NCI-H128 (cell line): ENCODE measurements at regions not wholly inside any gene's neighbourhood (a gene's known extent, or its start where the extent isn't known, plus 50 kb on each side); places are given as distances from the start of the nearest gene placed in this dataset.

Source experiments
- DNase-seq: peaks from one replicate; lab custom pipeline; 2025; ENCODE audit not compliant: unreplicated experiment; lab: John Stamatoyannopoulos, UW

- DNase-seq = no peak
Measured at GRCh38 chr5:18027241-18027867, 393.1 kb downstream of the TAF11L14 start.

GRCh38 chr5:18028036-18028435, 393.8 kb downstream of the TAF11L14 start:
- no peak for DNase-seq

GRCh38 chr5:18032744-18033143, 398.5 kb downstream of the TAF11L14 start:
- DNase-seq = no peak

- no peak for DNase-seq
Measured at GRCh38 chr5:18036531-18036930, 402.3 kb downstream of the TAF11L14 start.

- DNase-seq = no peak
Measured at GRCh38 chr5:18037718-18038117, 403.5 kb downstream of the TAF11L14 start.

GRCh38 chr5:18043344-18043743, 409.1 kb downstream of the TAF11L14 start:
- DNase-seq = no peak

- no peak for DNase-seq
Measured at GRCh38 chr5:18048449-18048848, 414.2 kb downstream of the TAF11L14 start.

GRCh38 chr5:18050345-18050744, 416.1 kb downstream of the TAF11L14 start:
- no peak for DNase-seq

GRCh38 chr5:18050776-18051175, 416.5 kb downstream of the TAF11L14 start:
- no peak for DNase-seq

GRCh38 chr5:18051953-18052352, 417.7 kb downstream of the TAF11L14 start:
- DNase-seq = no peak

- no peak for DNase-seq
Measured at GRCh38 chr5:18052569-18052968, 418.3 kb downstream of the TAF11L14 start.

GRCh38 chr5:18057725-18058124, 423.5 kb downstream of the TAF11L14 start:
- DNase-seq = no peak

- DNase-seq = no peak
Measured at GRCh38 chr5:18067615-18068014, 433.4 kb downstream of the TAF11L14 start.

GRCh38 chr5:18068826-18069225, 434.6 kb downstream of the TAF11L14 start:
- DNase-seq = no peak

GRCh38 chr5:18069790-18070189, 435.5 kb downstream of the TAF11L14 start:
- no peak for DNase-seq

- no peak for DNase-seq
Measured at GRCh38 chr5:18072600-18072999, 438.3 kb downstream of the TAF11L14 start.

- DNase-seq = no peak
Measured at GRCh38 chr5:18074961-18075360, 440.7 kb downstream of the TAF11L14 start.

GRCh38 chr5:18078157-18078556, 443.9 kb downstream of the TAF11L14 start:
- DNase-seq = no peak

- no peak for DNase-seq
Measured at GRCh38 chr5:18079831-18080230, 445.6 kb downstream of the TAF11L14 start.

- DNase-seq = no peak
Measured at GRCh38 chr5:18088020-18088579, 453.8 kb downstream of the TAF11L14 start.

GRCh38 chr5:18090177-18090576, 455.9 kb downstream of the TAF11L14 start:
- DNase-seq = no peak

GRCh38 chr5:18091142-18091541, 456.9 kb downstream of the TAF11L14 start:
- no peak for DNase-seq

GRCh38 chr5:18091758-18092157, 457.5 kb downstream of the TAF11L14 start:
- no peak for DNase-seq
